IMR-90 (cell line): ENCODE measurements at regions not wholly inside any gene's neighbourhood (a gene's known extent, or its start where the extent isn't known, plus 50 kb on each side); places are given as distances from the start of the nearest gene placed in this dataset.

ENCODE experiments used
- CTCF ChIP-seq: conservative IDR thresholded peaks from 2 replicates; pipeline ENCODE4 v1.5.1; 2012; ENCODE audit warnings: mild to moderate bottlenecking, low read depth, low read length, improper control_type of control experiment
- SMC3 ChIP-seq: fragments of 150-350 bp; IDR thresholded peaks from 2 replicates; pipeline ENCODE4 v1.6.1; 2016; ENCODE audit warnings: low read depth, mild to moderate bottlenecking, antibody characterized with exemption, low read length, moderate library complexity

GRCh38 chr2:11899264-11899818 lies 152.9 kb downstream of the LPIN1 start:
- TF ChIP-seq CTCF (no peak), SMC3 (no peak)
